HL-60 (cell line): ENCODE measurements at regions not wholly inside any gene's neighbourhood (a gene's known extent, or its start where the extent isn't known, plus 50 kb on each side); places are given as distances from the start of the nearest gene placed in this dataset.

Experiments used
- DNase-seq, 2 experiments: peaks; one replicate each; pipeline ENCODE4 v3.0.0-alpha.2; 2010 to 2020; ENCODE audit warnings: low read depth in 1 of 2, low spot score in 1 of 2
- H3K27ac ChIP-seq: fragments of 250-450 bp; sonication (Bioruptor Pico); replicated peaks from 2 replicates; pipeline ENCODE4 v1.5.1; 2020; ENCODE audit warnings: mild to moderate bottlenecking, moderate library complexity
- H3K27me3 ChIP-seq: fragments of 250-450 bp; sonication (Bioruptor Pico); 2 replicates; pipeline ENCODE4 v1.5.1; 2021; ENCODE audit warnings: mild to moderate bottlenecking, moderate library complexity; ENCODE audit not compliant: insufficient read depth, poor library complexity, severe bottlenecking
- H3K4me3 ChIP-seq: replicated peaks from 2 replicates; pipeline ENCODE4 v1.5.1; 2011; ENCODE audit warnings: mild to moderate bottlenecking, control low read depth, low read length; ENCODE audit not compliant: insufficient read depth
- CTCF ChIP-seq: IDR thresholded peaks from one replicate; pipeline ENCODE4 v1.5.1; 2011; ENCODE audit warnings: low read length, control low read depth, inconsistent platforms; ENCODE audit not compliant: insufficient read depth
- GABPA ChIP-seq: IDR thresholded peaks from 2 replicates; pipeline ENCODE4 v1.6.1; 2012; ENCODE audit warnings: low read depth
- POLR2AphosphoS5 ChIP-seq: IDR thresholded peaks from 2 replicates; pipeline ENCODE4 v1.6.1; 2012; ENCODE audit warnings: low read depth
- REST ChIP-seq: IDR thresholded peaks from 2 replicates; pipeline ENCODE4 v1.6.1; 2012; ENCODE audit warnings: low read depth; ENCODE audit not compliant: insufficient replicate concordance
- SPI1 ChIP-seq: IDR thresholded peaks from 2 replicates; pipeline ENCODE4 v1.6.1; 2012; ENCODE audit warnings: low read depth, mild to moderate bottlenecking, borderline replicate concordance

DNA sequence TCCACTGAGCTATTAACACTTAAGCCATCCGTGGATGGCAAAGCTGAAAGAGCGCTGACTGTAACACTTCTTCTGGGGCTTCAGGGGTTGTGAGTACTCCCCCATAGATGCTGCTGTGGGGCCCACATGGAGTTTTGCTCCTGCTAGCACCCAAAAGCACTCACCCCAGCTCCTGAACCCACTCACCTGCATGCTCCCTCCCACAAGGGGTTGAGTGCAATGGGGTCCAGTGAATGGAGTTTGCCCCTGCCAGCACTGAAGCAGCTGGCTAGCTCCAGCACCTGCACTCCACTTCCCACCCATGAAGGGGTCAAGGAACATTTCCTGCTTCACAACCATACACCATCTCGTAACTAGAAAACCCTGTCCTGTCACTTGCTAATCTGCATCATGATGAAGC, 78.9 kb downstream of the IL21 start:
- DNase-seq: no peak
- Histone ChIP-seq H3K27me3 (no peaks in the 10 kb centered on the region), H3K27ac (no peak overlapping the region), H3K4me3 (no peak overlapping the region)
- TF ChIP-seq CTCF (no peak), GABPA (no peak), SPI1 (no peak), POLR2AphosphoS5 (no peak)

DNA sequence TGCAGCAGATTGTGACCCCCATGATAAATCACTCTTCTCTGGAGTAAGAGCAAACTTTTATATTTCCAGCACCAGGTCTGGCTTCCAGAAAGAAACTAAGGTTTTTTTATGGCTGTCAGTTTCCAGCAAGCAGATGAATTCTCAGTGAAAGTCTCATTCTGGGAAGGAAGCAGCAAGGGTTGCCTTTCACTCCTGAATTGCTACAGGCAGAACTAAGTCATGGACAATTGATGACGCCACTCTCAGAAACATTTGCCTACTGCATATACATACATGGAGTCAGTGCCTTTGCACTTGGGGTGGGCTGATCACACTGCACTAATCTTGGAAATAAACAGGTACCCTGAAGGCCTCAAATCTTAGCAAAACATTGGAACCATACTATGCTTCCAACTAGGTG, 80.0 kb downstream of the IL21 start:
- DNase-seq: no peak
- no peak for TF ChIP-seq SPI1
- H3K27me3 ChIP-seq: no peaks in the 10 kb centered on the region
- no peak overlapping the region for H3K4me3 ChIP-seq
- H3K27ac ChIP-seq: no peak overlapping the region

- DNase-seq: peak; percentile 9 to 25
- Histone ChIP-seq H3K27ac (no peak overlapping the region), H3K27me3 (no peaks in the 10 kb centered on the region), H3K4me3 (no peak overlapping the region)
- peak; percentile 49; the same call in 1 of the 2 replicates for TF ChIP-seq SPI1
- TF ChIP-seq POLR2AphosphoS5: no peak
Measured at GRCh38 chr4:122539861-122540465, 80.9 kb downstream of the IL21 start.

GRCh38 chr4:122537388-122538135, 81.0 kb upstream of the IL2 start:
- TF ChIP-seq POLR2AphosphoS5 (no peak), REST (no peak), CTCF (no peak), SPI1 (no peak), GABPA (no peak)
- no peaks in the 10 kb centered on the region for H3K27me3 ChIP-seq
- no peak overlapping the region for H3K27ac ChIP-seq
- H3K4me3 ChIP-seq: no peak overlapping the region
- no peak for DNase-seq

GRCh38 chr4:122536001-122536400, 79.5 kb upstream of the IL2 start:
- H3K4me3 ChIP-seq: no peak overlapping the region
- H3K27me3 ChIP-seq: no peaks in the 10 kb centered on the region
- no peak for DNase-seq
- H3K27ac ChIP-seq: no peak overlapping the region
- TF ChIP-seq GABPA: no peak
- no peak for TF ChIP-seq REST
- TF ChIP-seq SPI1: no peak
- TF ChIP-seq CTCF: no peak
- no peak for TF ChIP-seq POLR2AphosphoS5
